ENCODE measurements at regions not wholly inside any gene's neighbourhood (a gene's known extent, or its start where the extent isn't known, plus 50 kb on each side); places are given as distances from the start of the nearest gene placed in this dataset.

- TF ChIP-seq EZH2 (IDR thresholded peaks at IDR 0.05) (no peak), POLR2AphosphoS5 (IDR thresholded peaks at IDR 0.05; ENCODE audit: borderline replicate concordance, low read depth, low read length) (no peak)
Observed at GRCh38 chr12:4190366-4191063, 83.0 kb upstream of the CCND2 start.

All from SK-N-MC (cell line).